CD14-positive monocyte (primary cell): ENCODE measurements at regions not wholly inside any gene's neighbourhood (a gene's known extent, or its start where the extent isn't known, plus 50 kb on each side); places are given as distances from the start of the nearest gene placed in this dataset.
A peak's percentile ranks its signal among the peaks of the same experiment; 100 is the strongest.

Experiments
- DNase-seq, 3 donors: peaks; one replicate each; pipeline ENCODE4 v3.0.0-alpha.2; 2011 to 2022
- H2AFZ ChIP-seq: 2 replicates; pipeline ENCODE4 v1.6.0; 2012; ENCODE audit warnings: mild to moderate bottlenecking, low read depth, low read length, inconsistent platforms; ENCODE audit not compliant: insufficient read depth, poor library complexity, severe bottlenecking
- H3K27ac ChIP-seq, 2 donors: 1 replicate in 1 of 2; 2 replicates in 1 of 2; pipeline ENCODE4 v1.5.1; 2012 to 2013; ENCODE audit warnings: low read length in 2 of 2, control low read depth in 1 of 2, inconsistent platforms in 1 of 2, low read depth in 1 of 2, mild to moderate bottlenecking in 1 of 2
- H3K27me3 ChIP-seq, 2 donors: one replicate each; pipeline versions ENCODE4 v1.6.0 to v1.6.1; 2011 to 2013; ENCODE audit warnings: low read length in 2 of 2; ENCODE audit not compliant: control insufficient read depth in 2 of 2, insufficient read depth in 2 of 2
- H3K36me3 ChIP-seq, 2 donors: replicated peaks in 1 of 2; 1 replicate in 1 of 2; 2 replicates in 1 of 2; pipeline versions ENCODE4 v1.5.1 to v1.6.1; 2012 to 2013; ENCODE audit warnings: low read length in 2 of 2, control low read depth in 1 of 2, inconsistent platforms in 1 of 2, mild to moderate bottlenecking in 1 of 2; ENCODE audit not compliant: insufficient read depth in 2 of 2, control insufficient read depth in 1 of 2
- H3K4me1 ChIP-seq, 2 donors: 1 replicate in 1 of 2; 2 replicates in 1 of 2; pipeline versions ENCODE4 v1.5.1 to v1.6.1; 2012 to 2013; ENCODE audit warnings: low read length in 2 of 2, control low read depth in 1 of 2, inconsistent platforms in 1 of 2, mild to moderate bottlenecking in 1 of 2, moderate library complexity in 1 of 2; ENCODE audit not compliant: insufficient read depth in 2 of 2, control insufficient read depth in 1 of 2
- H3K4me2 ChIP-seq: replicated peaks from 2 replicates; pipeline ENCODE3; 2012; ENCODE audit warnings: low read length, moderate library complexity, mild to moderate bottlenecking; ENCODE audit not compliant: poor library complexity, severe bottlenecking; ENCODE audit errors: extremely low read depth
- H3K4me3 ChIP-seq, 3 experiments: fragments of 200-600 bp in 1 of 3; sonication (generic) in 1 of 3; replicated peaks in 1 of 3; 1 replicate in 2 of 3; 2 replicates in 1 of 3; pipeline ENCODE4 v1.5.1; 2011 to 2013; ENCODE audit warnings: low read length in 3 of 3, mild to moderate bottlenecking in 3 of 3, control low read depth in 2 of 3, low read depth in 2 of 3, inconsistent platforms in 1 of 3, moderate library complexity in 1 of 3
- H3K79me2 ChIP-seq: 2 replicates; pipeline ENCODE4 v1.6.0; 2012; ENCODE audit warnings: mild to moderate bottlenecking, control low read depth, inconsistent platforms, low read length, moderate library complexity; ENCODE audit not compliant: insufficient read depth
- H3K9ac ChIP-seq: 2 replicates; pipeline ENCODE4 v1.6.0; 2017; ENCODE audit warnings: low read length, mild to moderate bottlenecking; ENCODE audit not compliant: insufficient read depth, poor library complexity, severe bottlenecking
- H3K9me3 ChIP-seq, 2 donors: replicated peaks in 1 of 2; 1 replicate in 1 of 2; 2 replicates in 1 of 2; pipeline versions ENCODE4 v1.5.1 to v1.6.1; 2012 to 2013; ENCODE audit warnings: low read length in 2 of 2, control low read depth in 1 of 2; ENCODE audit not compliant: control insufficient read depth in 1 of 2, insufficient read depth in 1 of 2
- H4K20me1 ChIP-seq: 2 replicates; pipeline ENCODE4 v1.6.0; 2012; ENCODE audit warnings: mild to moderate bottlenecking, low read length, control low read depth, moderate library complexity; ENCODE audit not compliant: insufficient read depth
- H3K27ac Mint-ChIP-seq, 7 donors: one replicate each; pipeline ENCODE4 v1.8.0; 2020; ENCODE audit warnings: mild to moderate bottlenecking in 7 of 7, mixed read lengths in 7 of 7, moderate library complexity in 6 of 7, inconsistent platforms in 2 of 7
- H3K27me3 Mint-ChIP-seq, 3 donors: one replicate each; pipeline ENCODE4 v1.8.0; 2021 to 2022; ENCODE audit warnings: low read depth in 3 of 3, mild to moderate bottlenecking in 3 of 3, mixed read lengths in 3 of 3, moderate library complexity in 3 of 3, inconsistent platforms in 1 of 3
- H3K36me3 Mint-ChIP-seq, 2 donors: one replicate each; pipeline ENCODE4 v1.8.0; 2020; ENCODE audit warnings: mixed read lengths in 2 of 2, inconsistent platforms in 1 of 2, mild to moderate bottlenecking in 1 of 2
- H3K4me1 Mint-ChIP-seq: one replicate; pipeline ENCODE4 v1.8.0; 2020; ENCODE audit warnings: mild to moderate bottlenecking, mixed read lengths
- H3K4me3 Mint-ChIP-seq, 2 donors: one replicate each; pipeline ENCODE4 v1.8.0; 2020; ENCODE audit warnings: mild to moderate bottlenecking in 2 of 2, mixed read lengths in 2 of 2, moderate library complexity in 1 of 2
- H3K9me3 Mint-ChIP-seq, 7 donors: one replicate each; pipeline ENCODE4 v1.8.0; 2020 to 2022; ENCODE audit warnings: mixed read lengths in 7 of 7, mild to moderate bottlenecking in 6 of 7, moderate library complexity in 6 of 7, inconsistent platforms in 2 of 7
- WGBS: methylation state at CpG from one replicate; pipeline ENCODE4 v1.1.5; 2013; ENCODE audit warnings: missing lambda C conversion rate; ENCODE audit not compliant: insufficient coverage; 5-methylcytosine and 5-hydroxymethylcytosine counted together
- intact Hi-C, 2 donors: fragments of 100-400 bp; cut with micrococcal nuclease; formaldehyde crosslinking; loops; one replicate each; pipeline versions ENCODE4 v1.15.0 to v1.15.1; 2023
- TF ChIP-seq, protein P1 (sequence below): fragments of 200-600 bp; IDR thresholded peaks from one replicate; pipeline ENCODE4 v1.8.0; 2022; ENCODE audit warnings: antibody characterized with exemption, mild to moderate bottlenecking

DNA sequence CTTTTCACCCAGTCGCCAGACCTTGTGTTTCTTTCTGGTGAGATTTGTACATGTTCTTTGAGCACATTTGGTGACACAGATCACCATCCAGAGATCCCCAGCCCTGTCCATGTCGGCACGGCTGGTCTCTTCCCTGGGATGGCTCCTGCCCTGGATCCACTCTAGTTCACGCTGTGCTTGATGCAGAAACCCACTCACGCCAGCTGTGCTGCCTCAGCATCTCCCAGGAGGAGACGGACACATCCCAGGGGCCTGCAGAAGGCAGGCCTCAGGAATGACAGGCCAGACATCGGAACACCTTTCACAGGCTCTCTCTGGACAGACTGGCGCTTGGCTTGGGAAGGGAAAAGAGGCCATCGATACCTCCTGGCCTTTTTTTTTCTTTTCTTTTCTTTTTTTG, 203.6 kb downstream of the ACKR3 start:
- Histone ChIP-seq H3K9ac (no peak overlapping the region), H3K27ac (no peak overlapping the region), H3K79me2 (no peaks in the 10 kb centered on the region), H3K4me1 (no peaks in the 10 kb centered on the region), H3K36me3 (no peaks in the 10 kb centered on the region), H2AFZ (no peak overlapping the region), H3K27me3 (peaks cover 0 to 16% of the 10 kb centered on the region in 2 donors), H3K4me3 (no peak overlapping the region), H4K20me1 (no peaks in the 10 kb centered on the region), H3K9me3 (no peaks in the 10 kb centered on the region), H3K4me2 (no peak overlapping the region)
- H3K4me3 Mint-ChIP-seq: peak overlapping the region in 1 of 2 donors; percentile 69
- WGBS: 99% methylated on average over 7 of the region's 9 CpGs
- TF ChIP-seq, protein P1, sequence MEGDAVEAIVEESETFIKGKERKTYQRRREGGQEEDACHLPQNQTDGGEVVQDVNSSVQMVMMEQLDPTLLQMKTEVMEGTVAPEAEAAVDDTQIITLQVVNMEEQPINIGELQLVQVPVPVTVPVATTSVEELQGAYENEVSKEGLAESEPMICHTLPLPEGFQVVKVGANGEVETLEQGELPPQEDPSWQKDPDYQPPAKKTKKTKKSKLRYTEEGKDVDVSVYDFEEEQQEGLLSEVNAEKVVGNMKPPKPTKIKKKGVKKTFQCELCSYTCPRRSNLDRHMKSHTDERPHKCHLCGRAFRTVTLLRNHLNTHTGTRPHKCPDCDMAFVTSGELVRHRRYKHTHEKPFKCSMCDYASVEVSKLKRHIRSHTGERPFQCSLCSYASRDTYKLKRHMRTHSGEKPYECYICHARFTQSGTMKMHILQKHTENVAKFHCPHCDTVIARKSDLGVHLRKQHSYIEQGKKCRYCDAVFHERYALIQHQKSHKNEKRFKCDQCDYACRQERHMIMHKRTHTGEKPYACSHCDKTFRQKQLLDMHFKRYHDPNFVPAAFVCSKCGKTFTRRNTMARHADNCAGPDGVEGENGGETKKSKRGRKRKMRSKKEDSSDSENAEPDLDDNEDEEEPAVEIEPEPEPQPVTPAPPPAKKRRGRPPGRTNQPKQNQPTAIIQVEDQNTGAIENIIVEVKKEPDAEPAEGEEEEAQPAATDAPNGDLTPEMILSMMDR: no peak
- no peak overlapping the region for H3K27ac Mint-ChIP-seq
- H3K9me3 Mint-ChIP-seq: peaks cover 0 to 9% (median 3%) of the 10 kb centered on the region in 7 donors
- peaks cover 22 to 45% (median 39%) of the 10 kb centered on the region in 3 donors for H3K27me3 Mint-ChIP-seq
- no peaks in the 10 kb centered on the region for H3K36me3 Mint-ChIP-seq
- intact Hi-C loops: no loop called here
- DNase-seq: no peak
- H3K4me1 Mint-ChIP-seq: peaks cover 10% of the 10 kb centered on the region

DNA sequence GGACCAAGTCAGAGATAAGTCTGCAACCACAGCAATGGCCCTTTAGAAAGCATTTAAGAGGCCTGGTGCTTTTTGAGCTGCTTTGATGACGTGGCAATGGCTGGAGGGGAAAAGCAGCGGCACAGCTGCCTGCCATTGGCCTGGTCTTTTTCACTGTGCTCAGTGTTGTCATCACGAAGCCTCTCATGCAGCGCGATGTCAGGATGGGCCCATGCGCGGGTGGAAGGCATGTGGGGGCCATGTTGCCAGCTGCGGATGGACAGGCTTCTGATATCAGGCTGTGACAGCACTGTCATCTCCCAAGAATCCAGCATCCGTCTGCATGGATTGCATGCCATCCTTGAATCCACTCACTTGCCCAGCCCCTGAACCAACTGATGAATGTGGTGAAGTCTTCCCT, 204.5 kb downstream of the ACKR3 start:
- H3K27me3 Mint-ChIP-seq: peaks cover 21 to 44% (median 37%) of the 10 kb centered on the region in 3 donors
- Histone ChIP-seq H3K9ac (no peak overlapping the region), H3K4me1 (no peaks in the 10 kb centered on the region), H3K4me3 (no peak overlapping the region), H3K27me3 (peaks cover 0 to 16% of the 10 kb centered on the region in 2 donors), H3K27ac (no peak overlapping the region), H3K9me3 (no peaks in the 10 kb centered on the region), H3K4me2 (no peak overlapping the region), H2AFZ (no peak overlapping the region), H4K20me1 (no peaks in the 10 kb centered on the region), H3K79me2 (no peaks in the 10 kb centered on the region), H3K36me3 (no peaks in the 10 kb centered on the region)
- H3K4me3 Mint-ChIP-seq: no peak overlapping the region
- TF ChIP-seq, protein P1: no peak
- DNase-seq: no peak
- WGBS: 88% methylated on average over 9 of the region's 9 CpGs
- peaks cover 0 to 3% (median 1%) of the 10 kb centered on the region in 7 donors for H3K9me3 Mint-ChIP-seq
- H3K4me1 Mint-ChIP-seq: peaks cover 10% of the 10 kb centered on the region
- intact Hi-C loops: no loop called here
- H3K36me3 Mint-ChIP-seq: no peaks in the 10 kb centered on the region
- no peak overlapping the region for H3K27ac Mint-ChIP-seq
